Cardiac fibroblast (primary cell): ENCODE measurements at regions not wholly inside any gene's neighbourhood (a gene's known extent, or its start where the extent isn't known, plus 50 kb on each side); places are given as distances from the start of the nearest gene placed in this dataset.

Experiments used
- DNase-seq, 2 donors: peaks; one replicate each; pipeline versions ENCODE4 v3.0.0 to v3.0.0-alpha.2; 2010; ENCODE audit warnings: low read depth in 2 of 2
- H3K4me3 ChIP-seq, 2 donors: replicated peaks in 1 of 2; 1 replicate in 1 of 2; 2 replicates in 1 of 2; pipeline ENCODE4 v1.5.1; 2011; ENCODE audit warnings: low read depth in 2 of 2, low read length in 2 of 2, mild to moderate bottlenecking in 2 of 2, moderate library complexity in 1 of 2
- CTCF ChIP-seq: IDR thresholded peaks from one replicate; pipeline ENCODE4 v1.5.1; 2011; ENCODE audit warnings: low read depth, mild to moderate bottlenecking, low read length, inconsistent platforms

DNA sequence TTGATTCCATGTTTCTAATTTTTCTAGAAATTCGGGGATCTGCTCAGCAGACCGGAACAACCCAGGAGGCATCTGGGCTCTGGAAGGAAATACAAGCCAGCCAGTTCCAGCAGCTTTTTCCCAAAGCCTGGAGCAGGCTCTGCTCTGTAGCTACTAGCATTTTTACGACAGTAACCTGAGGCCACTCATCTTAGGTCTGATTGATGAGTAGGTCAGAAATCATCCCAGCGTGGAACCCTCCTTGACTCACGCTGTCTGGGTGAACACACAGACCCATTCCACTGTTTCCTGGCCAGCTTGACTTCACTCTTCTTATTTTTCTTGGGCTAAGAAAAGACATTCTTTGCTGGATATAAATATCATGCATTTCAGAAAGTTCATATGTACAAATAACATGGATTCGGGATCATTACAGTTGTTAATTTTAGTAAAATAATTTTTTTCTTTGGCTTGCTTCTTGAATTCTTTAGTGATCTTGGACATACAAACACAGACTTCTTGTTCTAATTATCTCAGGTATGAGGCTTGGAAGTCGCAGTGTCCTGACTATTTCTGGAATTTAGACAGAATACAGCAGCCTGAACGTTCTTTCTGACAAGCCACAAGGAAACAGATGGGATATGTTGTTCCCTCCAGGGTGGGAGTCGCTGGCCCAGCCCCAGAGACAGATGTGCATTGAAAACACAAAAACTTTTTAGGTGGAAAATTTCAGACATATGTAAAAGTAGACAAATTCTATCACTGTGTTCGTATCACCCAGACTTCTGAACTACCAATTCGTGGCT is 54.6 kb upstream of the PITRM1 start:
- DNase-seq, result peak; percentile 45 to 93
- H3K4me3 ChIP-seq, result peak overlapping the region in 1 of 2 donors; percentile 3
- TF ChIP-seq CTCF, result no peak

- TF ChIP-seq CTCF, result no peak
- H3K4me3 ChIP-seq, result no peak overlapping the region
- DNase-seq, result peak; percentile 56 to 78
Measured at GRCh38 chr10:3225561-3225960, 53.0 kb upstream of the PITRM1 start.

- no peak for TF ChIP-seq CTCF
- no peak for DNase-seq
- H3K4me3 ChIP-seq, result no peak overlapping the region
Measured at GRCh38 chr10:3224241-3224640, 51.7 kb upstream of the PITRM1 start.

- no peak overlapping the region for H3K4me3 ChIP-seq
- peak in 1 of 2 donors; percentile 18 for DNase-seq
- no peak for TF ChIP-seq CTCF
Measured at GRCh38 chr10:3222626-3223025, 50.0 kb upstream of the PITRM1 start.
